Stimulated activated CD8-positive, alpha-beta memory T cell treated with anti-CD3 and anti-CD28 coated beads, Interleukin-12 subunit alpha, Interleukin-12 subunit beta, amount 100 ng/mL, for 1 hour (primary cell): ENCODE measurements at regions not wholly inside any gene's neighbourhood (a gene's known extent, or its start where the extent isn't known, plus 50 kb on each side); places are given as distances from the start of the nearest gene placed in this dataset.

Experiments
- DNase-seq: peaks from one replicate; pipeline ENCODE4 v3.0.0-alpha.2; 2020; ENCODE audit warnings: low read depth

GRCh38 chr6:11296449-11297375, 64.2 kb upstream of the NEDD9 start:
- no peak for DNase-seq

GRCh38 chr6:11295969-11296368, 63.5 kb upstream of the NEDD9 start:
- no peak for DNase-seq

- no peak for DNase-seq
Measured at GRCh38 chr6:11294228-11294627, 61.8 kb upstream of the NEDD9 start.

- no peak for DNase-seq
Measured at GRCh38 chr6:11292594-11293236, 60.2 kb upstream of the NEDD9 start.

- DNase-seq, result no peak
Measured at GRCh38 chr6:11292091-11292490, 59.6 kb upstream of the NEDD9 start.

GRCh38 chr6:11291582-11291981, 59.1 kb upstream of the NEDD9 start:
- no peak for DNase-seq

GRCh38 chr6:11290027-11290426, 57.6 kb upstream of the NEDD9 start:
- DNase-seq, result no peak

GRCh38 chr6:11288065-11288464, 55.6 kb upstream of the NEDD9 start:
- DNase-seq, result no peak

- DNase-seq, result no peak
Measured at GRCh38 chr6:11284996-11285395, 52.5 kb upstream of the NEDD9 start.

GRCh38 chr6:11283629-11284028, 51.2 kb upstream of the NEDD9 start:
- DNase-seq, result no peak

GRCh38 chr6:11282875-11283274, 50.4 kb upstream of the NEDD9 start:
- DNase-seq, result no peak
